GDM1 (cell line): ENCODE measurements at regions not wholly inside any gene's neighbourhood (a gene's known extent, or its start where the extent isn't known, plus 50 kb on each side); places are given as distances from the start of the nearest gene placed in this dataset.

Experiments
- DNase-seq: peaks from one replicate; lab custom pipeline; 2025; lab: John Stamatoyannopoulos, UW

DNA sequence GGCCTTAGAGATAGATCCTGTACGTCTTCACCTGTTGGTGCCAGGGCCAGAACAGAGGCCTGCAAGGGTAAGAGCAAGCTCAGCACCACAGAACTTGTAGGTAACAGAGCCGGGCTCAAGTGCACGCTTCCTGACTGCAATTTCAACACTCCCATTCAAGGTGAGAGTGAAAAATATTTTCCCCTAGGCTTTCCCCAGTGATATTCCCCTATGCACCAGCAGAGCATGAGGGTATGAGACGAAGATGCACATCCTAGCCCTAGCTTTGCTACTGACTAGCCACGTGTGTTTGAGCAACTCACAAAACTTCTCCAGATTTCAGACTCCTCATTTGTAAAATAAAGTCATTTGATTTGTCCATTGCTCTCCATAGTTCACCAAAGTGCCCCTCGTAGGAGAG, 411.6 kb downstream of the ZNF521 start:
- DNase-seq: no peak

DNA sequence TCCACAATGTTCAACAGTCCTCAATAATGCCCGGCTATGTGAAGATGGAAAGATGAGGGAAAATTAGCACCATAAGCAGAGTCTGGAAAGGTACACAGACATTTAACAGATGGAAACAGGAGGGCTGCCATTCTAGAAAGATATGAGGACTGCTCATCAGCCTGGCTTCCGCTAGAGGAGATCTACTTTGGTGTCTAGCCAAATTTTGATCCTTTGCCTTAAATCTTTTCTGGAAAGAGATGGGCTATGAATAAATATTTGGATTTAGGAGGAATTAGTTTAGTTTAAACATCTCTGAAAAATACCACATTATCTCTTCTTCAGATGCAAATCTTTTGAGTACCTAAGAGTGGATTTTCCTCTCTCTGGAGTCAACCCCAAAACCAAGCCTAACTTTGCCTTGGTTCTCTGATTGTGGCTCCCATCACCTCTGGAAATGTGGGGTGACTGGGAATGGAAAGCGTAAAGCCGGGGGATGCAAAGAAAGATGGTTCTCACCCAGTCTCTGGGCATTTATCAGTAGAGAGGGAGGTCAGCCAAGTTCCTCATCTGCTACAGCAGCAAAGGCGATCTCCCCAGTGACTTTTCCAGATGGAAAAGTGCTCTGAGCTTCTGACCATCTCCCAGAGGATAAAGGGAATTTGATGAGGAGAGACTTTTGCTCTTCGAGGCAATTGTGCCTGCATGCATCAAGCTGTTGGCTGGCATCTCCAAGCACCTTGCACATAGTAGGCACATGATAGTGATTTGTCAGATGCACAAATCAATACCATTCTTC, 410.6 kb downstream of the ZNF521 start:
- DNase-seq: no peak

DNA sequence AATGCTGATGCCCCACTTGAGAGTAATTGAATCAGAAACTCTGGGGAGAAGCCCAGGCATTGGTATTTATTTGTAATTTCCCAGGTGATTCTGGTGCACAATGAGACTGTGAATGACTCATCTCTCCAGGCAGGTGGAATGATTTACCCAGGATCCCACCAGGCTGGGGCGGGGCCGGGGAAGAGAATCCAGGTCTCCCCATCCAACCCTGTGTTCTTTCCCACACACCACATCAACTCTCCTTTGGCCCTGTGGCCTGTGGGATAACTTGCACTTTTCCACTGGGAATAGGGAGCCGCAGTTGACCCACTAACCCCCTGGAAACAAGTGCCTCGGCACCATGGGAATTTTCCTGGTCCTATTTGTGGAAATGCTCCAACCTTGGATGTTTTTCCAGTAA, 409.8 kb downstream of the ZNF521 start:
- no peak for DNase-seq

DNA sequence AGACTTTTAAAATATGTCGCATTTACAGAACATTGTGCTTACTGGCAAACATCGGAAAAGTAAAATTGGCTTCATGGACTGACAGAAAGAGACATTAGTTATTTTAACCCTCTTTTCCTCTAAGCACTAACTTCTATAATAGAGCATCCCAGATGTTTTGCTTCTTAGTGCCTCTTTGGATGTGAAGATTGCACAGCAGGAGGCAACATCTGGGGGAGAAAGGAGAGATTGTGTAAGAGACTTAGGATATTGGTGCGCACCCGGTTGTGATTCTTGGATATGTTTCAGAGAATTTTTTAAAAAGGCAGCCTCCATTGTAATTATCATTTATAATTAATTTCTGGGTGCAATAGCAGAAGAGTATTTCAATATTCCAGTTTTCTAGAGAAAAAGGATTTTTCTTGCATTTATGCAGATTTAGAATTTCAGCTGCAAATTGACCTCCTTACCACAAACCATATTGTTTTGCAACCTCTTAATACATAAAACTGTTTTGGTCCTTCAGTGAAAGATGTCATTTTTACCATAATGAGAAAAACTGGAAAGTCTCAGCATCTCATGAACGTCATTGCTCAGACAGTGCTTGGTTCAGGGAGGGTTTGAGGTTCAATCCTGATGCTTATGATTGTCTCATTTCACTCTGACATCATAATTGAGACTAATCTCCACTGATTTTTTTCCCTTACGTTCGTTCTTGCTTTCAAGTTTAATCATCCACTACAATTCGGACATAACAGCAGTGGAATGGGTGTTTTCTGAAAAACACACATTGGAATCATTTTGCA, 404.3 kb downstream of the ZNF521 start:
- no peak for DNase-seq

DNA sequence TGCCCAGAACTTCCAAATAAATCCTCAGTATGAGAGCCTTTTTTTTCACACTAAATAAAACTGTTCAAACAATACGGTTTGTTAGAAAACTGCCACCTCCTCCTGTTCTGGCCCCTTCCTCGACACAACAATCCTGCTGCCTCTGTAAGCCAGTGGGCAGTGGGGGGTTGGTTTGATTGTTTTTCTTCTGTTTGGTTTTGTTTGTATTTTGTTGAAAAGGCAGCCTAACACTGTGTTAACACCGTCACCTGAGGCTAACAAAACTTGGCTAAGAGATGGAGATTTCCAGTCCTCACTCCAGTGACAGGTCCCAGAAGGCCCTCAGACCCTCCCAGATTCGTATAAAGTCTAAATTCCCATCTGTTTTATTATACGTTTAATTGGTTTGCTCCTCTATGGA, 402.1 kb downstream of the ZNF521 start:
- no peak for DNase-seq

DNA sequence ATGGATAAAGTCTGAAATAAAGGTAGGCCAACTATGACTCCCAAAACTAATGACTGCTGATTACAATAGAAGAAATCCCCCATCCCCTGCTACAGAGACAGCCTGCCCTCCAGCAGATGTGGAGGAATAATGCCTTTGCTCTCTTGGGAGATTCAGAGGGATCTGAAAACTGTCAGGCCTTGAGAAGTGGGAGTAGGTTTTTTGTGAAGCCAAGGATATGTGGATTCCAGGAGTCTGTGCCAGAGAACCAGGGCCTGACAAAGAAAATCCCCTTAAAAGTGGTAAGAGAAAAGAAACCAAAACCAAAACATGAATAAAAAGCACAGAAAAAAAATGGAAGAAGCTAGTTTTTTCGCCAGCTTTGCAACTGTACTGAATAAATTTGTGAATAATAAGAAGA, 397.6 kb downstream of the ZNF521 start:
- no peak for DNase-seq

DNA sequence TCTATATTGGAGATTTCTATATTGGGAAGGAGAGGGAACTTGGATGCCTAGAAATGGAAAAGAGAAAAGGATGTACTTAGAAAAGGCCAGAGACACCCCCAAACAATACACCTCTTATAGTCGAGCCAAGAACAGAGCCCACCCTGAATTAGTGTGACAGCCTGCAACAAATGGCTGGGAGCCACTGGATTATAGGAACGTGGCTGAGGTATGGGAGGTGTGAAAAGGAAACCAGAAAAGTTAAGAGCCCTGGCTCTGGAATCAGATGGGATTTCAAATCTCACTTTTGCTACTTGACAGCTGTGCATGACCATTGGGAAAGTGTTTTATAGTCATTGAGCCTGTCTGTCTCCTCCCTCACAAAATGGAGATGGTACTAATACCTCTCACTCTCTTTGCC, 394.0 kb downstream of the ZNF521 start:
- DNase-seq: no peak

DNA sequence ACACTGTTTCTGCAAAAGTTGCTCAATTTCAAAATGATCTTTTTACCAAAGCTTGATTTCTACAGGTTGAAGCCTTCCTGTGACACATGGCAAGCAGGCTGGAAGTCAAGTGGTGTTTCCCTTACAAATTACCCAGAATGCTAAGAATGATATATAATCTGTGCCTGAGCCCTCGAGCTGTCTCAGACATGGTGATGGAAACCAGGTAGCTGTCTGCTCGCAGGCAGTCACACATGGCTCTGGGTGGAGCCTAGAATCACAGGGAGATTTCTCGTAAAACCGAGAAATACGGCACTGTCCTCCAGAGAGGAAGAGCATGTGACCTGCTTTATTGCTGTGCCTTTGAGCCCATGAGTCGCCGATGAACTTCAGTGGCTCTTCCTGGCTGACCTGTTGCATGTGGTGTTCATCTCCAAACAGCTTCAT, 392.9 kb downstream of the ZNF521 start:
- DNase-seq: no peak

DNA sequence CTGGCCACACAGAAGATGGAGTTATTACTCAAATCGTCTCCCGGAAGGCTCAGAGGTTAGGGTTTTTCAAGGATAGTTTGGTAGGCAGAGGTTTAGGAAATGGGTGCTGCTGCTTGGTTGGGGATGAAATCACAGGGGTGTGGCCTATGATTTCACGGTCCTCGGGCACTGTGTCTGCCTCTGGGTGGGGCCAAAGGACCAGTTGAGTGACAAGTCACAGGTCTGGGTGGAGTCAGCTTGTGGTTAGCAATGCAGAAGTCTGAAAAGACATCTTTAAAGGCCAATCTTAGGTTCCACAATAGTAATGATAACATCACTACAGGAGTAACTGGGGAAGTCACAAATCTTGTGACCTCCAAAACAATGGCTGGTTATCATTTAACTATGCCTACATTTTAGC, 387.8 kb downstream of the ZNF521 start:
- no peak for DNase-seq

DNA sequence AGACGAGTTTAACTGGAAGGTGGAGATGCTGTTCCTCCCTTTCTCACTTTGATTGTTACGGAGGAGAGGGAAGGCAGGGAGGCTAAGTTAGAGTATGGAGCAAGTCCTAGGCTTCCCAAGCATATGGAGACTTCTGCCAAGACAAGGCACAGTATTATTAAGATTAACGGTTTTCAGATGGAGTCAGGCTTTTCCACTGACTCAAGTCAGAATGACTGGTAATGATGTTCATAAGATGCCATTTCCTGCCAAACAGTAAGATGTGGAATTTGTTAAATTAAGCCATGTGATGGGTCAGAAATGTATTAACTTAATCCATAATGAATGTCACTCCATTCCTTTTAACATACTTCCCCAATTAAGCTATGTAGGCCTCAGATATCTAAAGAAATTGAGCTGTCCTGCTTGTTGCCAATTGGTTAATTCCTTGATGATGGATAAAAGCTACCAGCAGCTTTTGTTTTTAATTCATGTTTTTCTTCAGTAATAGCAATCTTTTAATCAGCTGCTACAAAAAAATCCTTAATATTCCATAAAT, 383.7 kb downstream of the ZNF521 start:
- DNase-seq: no peak

DNA sequence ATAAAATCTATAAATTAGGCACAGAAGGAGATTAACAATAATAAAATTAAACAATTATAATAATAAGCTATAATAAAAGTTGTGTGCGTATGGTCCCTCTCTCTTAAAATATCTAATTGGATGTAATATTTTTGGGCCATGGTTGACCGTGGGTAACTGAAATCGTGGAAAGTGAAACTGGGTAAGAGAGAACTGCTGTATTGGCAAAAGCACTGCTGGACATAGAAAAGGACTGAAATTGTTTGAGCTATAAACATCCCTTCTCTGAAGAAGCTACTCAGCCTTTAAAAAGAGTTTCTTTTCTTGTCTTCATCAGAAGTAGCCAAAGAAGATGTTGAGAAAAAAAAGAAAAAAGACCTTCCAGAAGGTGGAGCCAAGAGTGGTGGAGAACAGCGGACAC, 379.4 kb downstream of the ZNF521 start:
- no peak for DNase-seq

DNA sequence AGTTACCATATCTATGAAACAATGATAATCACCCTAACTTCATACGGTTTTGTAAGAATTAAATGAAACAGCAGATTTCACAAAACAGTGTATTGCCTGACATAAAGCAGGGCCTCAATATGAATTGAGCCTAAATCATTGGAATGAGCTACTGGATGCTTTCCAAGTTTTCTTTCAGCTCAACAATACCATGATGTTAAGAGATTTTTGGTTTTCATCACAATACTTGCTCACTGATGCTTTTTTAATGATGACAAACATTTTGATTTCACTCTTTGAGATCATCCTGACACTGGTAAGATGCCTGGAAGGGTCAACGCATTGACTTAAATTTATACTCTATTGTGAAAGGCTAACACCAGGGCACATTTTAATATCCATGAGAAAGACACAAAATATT, 377.5 kb downstream of the ZNF521 start:
- no peak for DNase-seq

DNA sequence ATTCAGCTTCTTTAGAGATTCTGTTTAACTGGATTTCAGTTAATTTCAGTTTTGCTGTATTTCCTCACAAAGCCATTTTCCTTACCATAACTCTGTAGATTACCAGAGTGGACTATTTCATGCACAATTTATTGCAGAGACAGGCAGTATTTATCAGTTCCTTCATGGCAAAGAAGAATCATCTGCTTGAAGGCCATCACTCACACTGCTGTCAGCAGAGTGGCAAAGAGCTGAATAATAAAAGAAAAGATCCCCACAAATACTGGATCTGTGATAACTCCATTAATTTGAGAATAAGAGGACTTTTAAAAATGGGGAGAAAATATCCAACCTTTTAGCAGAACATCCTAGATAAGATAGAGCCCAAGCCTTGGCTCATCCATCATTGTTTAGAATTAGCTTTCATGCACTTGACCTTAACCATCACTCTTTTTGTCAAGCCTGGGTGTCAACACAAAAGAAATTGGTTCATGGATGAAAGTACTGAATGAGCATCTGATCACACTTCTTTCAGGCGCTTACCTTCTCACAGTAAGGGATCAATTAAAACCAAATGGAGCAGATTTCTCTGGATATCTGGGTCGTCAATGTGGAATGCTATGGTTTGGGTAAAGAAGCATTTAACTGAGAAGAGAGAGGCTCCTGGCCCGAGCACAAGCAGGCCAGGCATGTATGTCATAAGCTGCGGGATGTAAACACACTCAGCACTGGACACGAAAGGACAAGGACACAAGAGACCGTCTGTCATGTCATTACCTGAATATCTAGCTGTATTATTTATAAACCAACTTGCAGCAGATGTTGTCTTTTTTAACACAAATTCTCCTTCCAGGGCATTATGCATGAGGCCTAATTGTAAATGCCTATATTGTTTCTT, 376.2 kb downstream of the ZNF521 start:
- DNase-seq: no peak

DNA sequence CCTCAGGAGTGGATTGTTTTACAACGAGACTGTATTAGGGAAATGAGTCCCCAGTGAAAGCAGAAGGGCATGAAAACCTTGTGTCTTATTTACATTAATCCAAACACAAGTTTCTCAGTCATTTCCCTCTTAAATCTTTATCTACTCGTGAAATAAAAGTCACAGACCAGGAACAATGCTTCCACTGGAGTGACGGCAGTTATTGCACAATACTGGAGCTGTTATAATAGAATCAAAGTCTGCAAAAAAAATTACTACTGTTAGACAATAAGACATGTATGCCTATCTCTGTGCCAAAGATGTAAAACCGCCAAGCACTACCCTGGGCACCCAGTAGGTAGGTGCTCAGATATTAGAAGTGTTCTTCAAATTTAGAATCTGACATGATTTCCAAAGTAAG, 375.5 kb downstream of the ZNF521 start:
- no peak for DNase-seq

DNA sequence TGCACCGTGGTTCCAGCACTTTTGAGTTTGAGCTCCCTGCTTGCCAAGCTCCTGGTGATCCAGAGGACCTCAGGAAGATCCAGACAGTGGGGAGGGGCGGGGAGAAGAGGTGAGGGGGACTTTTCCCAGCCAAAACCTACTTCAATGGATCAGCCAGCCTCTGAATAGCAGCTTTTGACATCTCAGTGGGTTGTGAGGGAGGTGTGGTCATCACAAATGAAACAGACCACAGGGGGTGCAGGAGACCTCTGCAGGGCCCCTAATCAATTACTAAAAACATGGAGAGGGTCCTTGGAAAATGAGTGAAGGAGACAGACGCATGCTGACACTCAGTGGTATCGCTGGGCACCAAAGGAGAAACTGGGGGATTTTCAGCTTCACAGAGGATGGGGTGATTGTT, 372.7 kb downstream of the ZNF521 start:
- DNase-seq: no peak

DNA sequence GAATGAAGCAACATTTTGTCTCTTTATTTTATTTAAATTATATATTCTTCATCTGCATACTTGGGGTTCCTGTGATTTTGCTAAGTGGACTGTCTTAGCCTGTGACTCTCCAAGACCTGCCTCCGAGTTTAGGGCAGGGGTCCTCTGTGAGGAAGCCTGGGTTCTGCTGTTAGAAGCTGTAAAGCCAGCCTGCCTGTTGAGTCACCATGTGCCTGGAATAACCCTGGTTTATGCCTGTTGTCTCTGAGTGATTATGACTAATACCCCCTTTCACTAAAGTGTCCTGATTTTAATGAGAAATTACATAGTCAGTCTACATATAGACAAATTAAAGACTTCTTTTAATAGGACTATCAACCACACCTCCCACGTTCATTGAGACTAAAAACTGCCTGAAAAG, 369.1 kb downstream of the ZNF521 start:
- DNase-seq: no peak

DNA sequence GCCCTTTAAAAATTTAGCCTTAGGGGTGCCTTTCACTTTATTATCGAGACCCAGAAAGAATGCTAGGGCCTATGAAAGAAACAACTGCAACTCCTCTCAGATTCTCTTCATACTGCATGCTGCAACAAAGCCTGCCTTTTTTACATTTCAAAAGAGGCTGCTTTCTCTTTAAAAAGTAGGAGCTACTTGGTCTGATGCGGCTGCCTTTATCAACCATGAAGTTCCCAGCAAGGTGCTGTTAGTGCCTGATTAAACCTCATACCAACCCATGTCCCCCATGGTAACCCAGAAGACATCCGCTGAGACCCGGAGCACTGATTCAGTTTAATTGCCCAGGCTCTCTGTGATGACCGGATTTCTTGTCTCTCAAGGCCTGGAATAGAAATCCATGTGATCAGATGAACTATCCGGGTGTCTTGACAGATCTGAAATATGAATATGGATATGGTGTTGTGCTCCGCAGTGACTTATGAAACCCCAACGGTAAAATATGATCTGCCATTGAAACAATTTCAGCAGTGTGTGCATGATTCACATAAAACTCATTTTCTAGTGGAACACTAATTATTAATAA, 368.3 kb downstream of the ZNF521 start:
- DNase-seq: no peak

DNA sequence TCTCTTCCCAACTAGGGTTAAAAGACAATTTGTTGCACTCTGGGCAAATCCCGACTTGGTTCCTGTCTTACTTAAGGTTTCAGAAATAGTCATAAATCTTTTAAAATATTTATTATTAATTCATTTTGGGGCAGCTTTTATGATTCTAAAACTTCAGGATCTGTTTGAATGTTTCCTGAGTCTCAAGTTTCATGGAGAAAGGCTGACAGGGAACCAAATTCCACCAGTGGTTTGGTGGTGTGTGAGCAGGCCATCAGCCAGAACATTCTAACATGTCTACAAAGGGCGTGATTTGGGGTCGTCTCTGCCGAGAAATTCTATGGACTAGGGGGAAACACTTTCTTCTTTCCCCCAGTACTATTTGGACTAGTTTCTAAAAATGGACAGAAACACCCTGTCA, 366.4 kb downstream of the ZNF521 start:
- no peak for DNase-seq

DNA sequence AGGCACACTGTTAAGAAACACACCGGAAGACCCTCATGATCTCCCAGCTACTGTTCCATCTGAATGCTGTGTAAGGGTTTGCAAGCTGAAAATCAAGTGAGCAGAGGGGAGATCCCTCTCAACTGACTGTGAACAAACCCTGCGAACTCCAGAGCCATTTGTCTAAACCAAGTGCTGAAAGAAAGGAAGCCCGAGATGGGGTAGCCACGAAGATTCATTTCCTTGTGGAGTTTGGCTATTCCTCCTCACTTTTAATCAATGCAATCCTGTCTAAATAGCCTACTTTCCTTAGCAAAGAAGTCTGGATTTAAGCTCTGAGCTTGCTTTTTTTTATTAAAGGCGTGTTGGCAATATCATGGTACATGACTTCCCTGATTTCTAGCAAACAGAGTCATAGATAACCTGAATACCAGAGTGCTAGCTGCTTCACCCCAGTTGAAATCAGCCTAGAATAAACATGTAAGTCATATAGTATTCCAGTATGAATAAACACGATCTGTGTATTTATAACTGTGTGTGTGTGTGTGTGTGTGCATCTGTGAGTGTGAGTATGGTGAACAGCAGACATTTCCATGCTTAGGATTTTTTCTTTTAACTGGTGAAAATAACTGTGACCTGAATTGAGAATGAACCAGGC, 365.2 kb downstream of the ZNF521 start:
- no peak for DNase-seq

DNA sequence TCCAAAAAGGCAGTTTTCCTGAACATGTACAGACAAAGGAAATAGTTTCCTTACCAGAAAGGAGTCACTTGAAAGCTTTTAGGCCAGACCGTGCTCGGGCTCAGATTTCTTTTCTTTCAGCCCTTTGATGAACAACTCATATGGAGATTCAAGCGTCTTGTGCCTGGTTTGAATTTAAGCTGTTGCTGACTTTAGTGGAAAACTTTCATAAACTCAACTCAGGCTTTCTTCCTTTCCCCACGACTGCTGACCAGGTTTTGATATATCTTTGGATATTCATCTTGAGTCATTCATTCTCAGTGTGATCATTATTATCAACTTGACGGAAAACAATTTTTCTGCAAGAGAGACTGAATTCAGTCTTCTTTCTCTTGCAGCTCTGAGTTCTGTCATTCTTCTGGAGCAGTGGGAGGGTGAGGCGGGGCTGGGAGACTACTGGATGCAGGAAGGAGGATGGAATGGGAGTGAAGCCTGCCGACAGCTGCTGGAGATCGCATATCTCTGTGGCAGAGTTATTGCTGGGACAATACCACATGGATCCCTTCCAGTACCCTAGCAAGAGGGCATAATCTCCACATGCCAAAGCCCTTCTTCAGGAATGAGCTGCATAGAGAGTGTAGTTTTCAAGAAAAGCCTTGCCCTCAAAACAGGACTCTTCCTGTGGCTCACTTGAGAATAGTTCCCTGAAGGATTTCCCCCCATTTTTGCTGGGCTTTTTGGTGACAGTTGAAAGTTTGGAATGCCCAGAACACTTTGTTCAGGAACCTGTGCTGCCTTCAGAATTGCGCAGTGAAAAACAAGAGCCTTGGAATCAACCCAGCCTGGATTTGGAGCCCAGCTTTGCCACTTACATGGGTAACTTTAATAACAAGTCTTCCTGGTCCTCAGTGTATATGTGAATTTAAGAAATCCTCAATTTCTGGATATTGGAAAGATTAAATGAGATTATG, 364.4 kb downstream of the ZNF521 start:
- no peak for DNase-seq
